Loucy (cell line): ENCODE measurements at regions not wholly inside any gene's neighbourhood (a gene's known extent, or its start where the extent isn't known, plus 50 kb on each side); places are given as distances from the start of the nearest gene placed in this dataset.

Source experiments
- H2AFZ ChIP-seq: fragments of 200-600 bp; sonication (generic); 2 replicates; pipeline ENCODE4 v1.6.0; 2016; ENCODE audit warnings: antibody characterized with exemption, mild to moderate bottlenecking, low read length, moderate library complexity
- H3F3A ChIP-seq: fragments of 200-600 bp; 2 replicates; pipeline ENCODE4 v1.6.0; 2016; ENCODE audit warnings: antibody characterized with exemption, low read depth, mild to moderate bottlenecking
- H3K27me3 ChIP-seq: fragments of 200-600 bp; sonication (generic); 2 replicates; pipeline ENCODE4 v1.6.1; 2014; ENCODE audit warnings: low read length, mild to moderate bottlenecking; ENCODE audit not compliant: insufficient read depth, poor library complexity, severe bottlenecking
- H3K36me3 ChIP-seq: fragments of 200-600 bp; sonication (generic); 2 replicates; pipeline ENCODE4 v1.6.1; 2016; ENCODE audit warnings: low read length; ENCODE audit not compliant: insufficient read depth
- H3K4me1 ChIP-seq: fragments of 200-600 bp; sonication (generic); 2 replicates; pipeline ENCODE4 v1.5.1; 2014; ENCODE audit warnings: low read length, mild to moderate bottlenecking; ENCODE audit not compliant: insufficient read depth, poor library complexity, severe bottlenecking
- H3K4me2 ChIP-seq: fragments of 200-600 bp; sonication (generic); 2 replicates; pipeline ENCODE4 v1.6.0; 2014; ENCODE audit warnings: antibody characterized with exemption, low read length, low read depth, mild to moderate bottlenecking; ENCODE audit not compliant: poor library complexity, severe bottlenecking
- H3K4me3 ChIP-seq: fragments of 200-600 bp; sonication (generic); 2 replicates; pipeline ENCODE4 v1.5.1; 2014; ENCODE audit warnings: low read length, mild to moderate bottlenecking, mixed read lengths; ENCODE audit not compliant: poor library complexity, severe bottlenecking
- H3K79me2 ChIP-seq: fragments of 200-600 bp; sonication (generic); 2 replicates; pipeline ENCODE4 v1.6.1; 2014; ENCODE audit warnings: low read length; ENCODE audit not compliant: insufficient read depth
- H3K9ac ChIP-seq: fragments of 200-600 bp; sonication (generic); 2 replicates; pipeline ENCODE4 v1.6.0; 2014; ENCODE audit warnings: mild to moderate bottlenecking, low read depth, low read length, moderate library complexity; ENCODE audit not compliant: poor library complexity, severe bottlenecking
- H3K9me2 ChIP-seq: fragments of 200-600 bp; sonication (generic); replicated peaks from 2 replicates; pipeline ENCODE4 v1.6.1; 2016; ENCODE audit warnings: low read depth, low read length, mixed read lengths
- H3K9me3 ChIP-seq: fragments of 200-600 bp; sonication (generic); 2 replicates; pipeline ENCODE4 v1.6.1; 2014; ENCODE audit warnings: mild to moderate bottlenecking, antibody characterized with exemption, low read length, low read depth; ENCODE audit not compliant: insufficient read depth
- H4K20me1 ChIP-seq: fragments of 200-600 bp; sonication (generic); 2 replicates; pipeline ENCODE4 v1.6.0; 2014; ENCODE audit warnings: antibody characterized with exemption, low read length, mild to moderate bottlenecking; ENCODE audit not compliant: insufficient read depth, poor library complexity, severe bottlenecking
- EZH2phosphoT487 ChIP-seq: fragments of 200-600 bp; IDR thresholded peaks from 2 replicates; pipeline ENCODE4 v1.6.1; 2018; ENCODE audit warnings: antibody characterized with exemption, mild to moderate bottlenecking, moderate library complexity, borderline replicate concordance
- TF ChIP-seq, protein P1 (sequence below): fragments of 200-600 bp; sonication (generic); conservative IDR thresholded peaks from 2 replicates; pipeline ENCODE4 v1.5.1; 2014; ENCODE audit warnings: mild to moderate bottlenecking, antibody characterized with exemption, low read length

DNA sequence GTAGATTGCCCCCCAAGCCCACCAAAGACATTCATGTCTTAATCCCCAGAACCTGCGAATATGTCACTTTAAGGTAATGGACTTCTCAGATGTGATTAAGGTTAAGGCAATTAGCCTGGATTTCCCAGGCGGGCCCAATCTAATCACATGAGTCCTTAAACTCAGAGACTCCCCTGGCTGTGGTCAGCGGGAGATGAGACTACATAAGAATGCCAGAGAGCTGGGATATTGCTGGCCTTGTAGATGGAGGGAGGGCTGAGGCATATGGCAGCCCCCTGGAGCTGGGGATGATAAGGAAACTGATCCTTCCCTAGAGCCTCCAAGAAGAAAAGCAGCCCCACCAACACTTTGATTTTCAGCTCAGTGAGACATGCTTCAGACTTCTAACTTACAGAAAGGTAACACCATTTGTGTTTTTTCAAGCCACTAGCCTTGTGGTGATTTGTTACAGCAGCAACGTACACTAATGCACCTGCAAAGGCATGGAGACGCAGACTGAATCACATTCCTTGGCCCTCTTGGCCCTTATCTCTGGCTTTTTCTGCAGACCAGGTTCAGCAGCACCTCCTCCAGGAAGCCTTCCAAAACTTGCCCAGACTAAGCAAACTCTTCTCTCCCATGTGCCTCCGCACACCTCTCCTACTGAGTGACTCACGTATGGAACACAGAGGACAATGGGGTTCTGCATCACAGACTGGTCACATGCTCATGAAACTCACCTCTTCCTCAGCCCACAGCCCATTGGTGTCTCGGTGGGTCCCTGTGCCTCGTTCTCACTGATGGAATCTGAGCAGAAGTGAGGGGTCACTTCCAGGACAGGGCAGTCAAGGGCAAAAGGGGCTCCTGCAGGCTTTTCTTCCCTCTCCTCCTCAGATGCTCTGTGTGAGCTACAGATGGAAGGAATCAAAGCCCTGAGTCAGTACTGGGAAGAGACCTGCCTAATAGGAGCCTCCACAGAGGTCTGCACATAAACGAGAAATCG is 86.3 kb upstream of the HMGXB4 start:
- H3K36me3 ChIP-seq: no peaks in the 10 kb centered on the region
- no peak overlapping the region for H2AFZ ChIP-seq
- H3K9ac ChIP-seq: no peak overlapping the region
- H3K4me3 ChIP-seq: no peak overlapping the region
- no peaks in the 10 kb centered on the region for H3K4me1 ChIP-seq
- TF ChIP-seq, protein P1, sequence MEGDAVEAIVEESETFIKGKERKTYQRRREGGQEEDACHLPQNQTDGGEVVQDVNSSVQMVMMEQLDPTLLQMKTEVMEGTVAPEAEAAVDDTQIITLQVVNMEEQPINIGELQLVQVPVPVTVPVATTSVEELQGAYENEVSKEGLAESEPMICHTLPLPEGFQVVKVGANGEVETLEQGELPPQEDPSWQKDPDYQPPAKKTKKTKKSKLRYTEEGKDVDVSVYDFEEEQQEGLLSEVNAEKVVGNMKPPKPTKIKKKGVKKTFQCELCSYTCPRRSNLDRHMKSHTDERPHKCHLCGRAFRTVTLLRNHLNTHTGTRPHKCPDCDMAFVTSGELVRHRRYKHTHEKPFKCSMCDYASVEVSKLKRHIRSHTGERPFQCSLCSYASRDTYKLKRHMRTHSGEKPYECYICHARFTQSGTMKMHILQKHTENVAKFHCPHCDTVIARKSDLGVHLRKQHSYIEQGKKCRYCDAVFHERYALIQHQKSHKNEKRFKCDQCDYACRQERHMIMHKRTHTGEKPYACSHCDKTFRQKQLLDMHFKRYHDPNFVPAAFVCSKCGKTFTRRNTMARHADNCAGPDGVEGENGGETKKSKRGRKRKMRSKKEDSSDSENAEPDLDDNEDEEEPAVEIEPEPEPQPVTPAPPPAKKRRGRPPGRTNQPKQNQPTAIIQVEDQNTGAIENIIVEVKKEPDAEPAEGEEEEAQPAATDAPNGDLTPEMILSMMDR: no peak
- TF ChIP-seq EZH2phosphoT487: no peak
- no peaks in the 10 kb centered on the region for H3K79me2 ChIP-seq
- H3K9me3 ChIP-seq: no peaks in the 10 kb centered on the region
- H3F3A ChIP-seq: no peaks in the 10 kb centered on the region
- H3K9me2 ChIP-seq: no peaks in the 10 kb centered on the region
- H4K20me1 ChIP-seq: no peaks in the 10 kb centered on the region
- H3K4me2 ChIP-seq: no peak overlapping the region
- H3K27me3 ChIP-seq: no peaks in the 10 kb centered on the region

- no peak overlapping the region for H3K4me2 ChIP-seq
- TF ChIP-seq EZH2phosphoT487: no peak
- TF ChIP-seq, protein P1: no peak
- no peaks in the 10 kb centered on the region for H3K4me1 ChIP-seq
These were observed 84.9 kb upstream of the HMGXB4 start for GRCh38 chr22:35172442-35172841.

DNA sequence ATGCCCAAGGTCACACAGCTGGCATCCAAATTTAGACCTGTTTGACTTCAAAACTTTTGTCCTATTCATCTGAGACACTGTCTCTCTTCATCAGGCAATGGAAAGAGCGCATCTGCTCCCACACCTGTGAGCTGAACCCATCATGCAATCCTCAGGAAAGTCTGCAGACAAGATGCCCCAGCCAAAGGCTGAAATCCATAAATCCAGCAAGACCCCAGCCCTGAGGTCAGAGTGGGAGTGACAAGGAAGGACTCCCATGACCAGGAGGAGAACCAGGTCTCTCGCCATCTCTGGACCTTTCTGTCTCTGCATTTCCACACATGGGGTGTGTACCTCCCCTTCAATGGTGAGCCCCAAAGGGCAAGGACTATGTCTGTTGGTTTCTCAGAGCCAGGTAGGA is 83.6 kb upstream of the HMGXB4 start:
- Histone ChIP-seq H3K4me2 (no peak overlapping the region), H2AFZ (no peak overlapping the region), H3K4me3 (no peak overlapping the region), H4K20me1 (no peaks in the 10 kb centered on the region), H3K4me1 (no peaks in the 10 kb centered on the region), H3K9ac (no peak overlapping the region), H3F3A (no peaks in the 10 kb centered on the region), H3K9me3 (no peaks in the 10 kb centered on the region), H3K27me3 (no peaks in the 10 kb centered on the region), H3K36me3 (no peaks in the 10 kb centered on the region), H3K79me2 (no peaks in the 10 kb centered on the region), H3K9me2 (no peaks in the 10 kb centered on the region)
- TF ChIP-seq, protein P1: no peak
- TF ChIP-seq EZH2phosphoT487: no peak

More at GRCh38 chr22:35172442-35172841, 84.9 kb upstream of the HMGXB4 start:
- no peaks in the 10 kb centered on the region for H3K9me3 ChIP-seq
- no peak overlapping the region for H3K4me3 ChIP-seq
- H3K27me3 ChIP-seq: no peaks in the 10 kb centered on the region
- no peaks in the 10 kb centered on the region for H3K36me3 ChIP-seq
- H2AFZ ChIP-seq: no peak overlapping the region
- H3F3A ChIP-seq: no peaks in the 10 kb centered on the region
- no peaks in the 10 kb centered on the region for H4K20me1 ChIP-seq
- no peaks in the 10 kb centered on the region for H3K9me2 ChIP-seq
- H3K9ac ChIP-seq: no peak overlapping the region
- no peaks in the 10 kb centered on the region for H3K79me2 ChIP-seq
